PC-9 (cell line): ENCODE measurements at regions not wholly inside any gene's neighbourhood (a gene's known extent, or its start where the extent isn't known, plus 50 kb on each side); places are given as distances from the start of the nearest gene placed in this dataset.
"Not testable (repeated sequence)": the region's sequence is repeated elsewhere in the genome, so short reads cannot be mapped to it uniquely, and the experiment has no call there.

ENCODE experiments used
- BruUV-seq: library from RNA; stranded (reverse); fragments of 400-500 nt; replicated peaks from 2 replicates; lab custom pipeline; 2021; lab: Mats Ljungman, UMichigan
- CTCF ChIA-PET: fragments of 300-600 bp; sonication (Branson Sonifier 250); formaldehyde crosslinking; loops from one replicate; lab custom pipeline; 2022; ENCODE audit warnings: antibody characterized with exemption; lab: Charles Lee
- POLR2A ChIA-PET: fragments of 300-600 bp; sonication (Branson Sonifier 250); formaldehyde crosslinking; loops from one replicate; lab custom pipeline; 2022; ENCODE audit warnings: antibody characterized with exemption; ENCODE audit not compliant: unreplicated experiment; lab: Charles Lee
- DNase-seq, 2 experiments: peaks; one replicate each; pipeline versions ENCODE4 v3.0.0 to v3.0.0-alpha.2; 2015 to 2022; ENCODE audit warnings: mixed read lengths in 1 of 2
- H2AFZ ChIP-seq: fragments of 200-600 bp; sonication (generic); 2 replicates; pipeline ENCODE4 v1.8.1; 2017; ENCODE audit warnings: antibody characterized with exemption
- H3F3A ChIP-seq: fragments of 200-600 bp; sonication (generic); 2 replicates; pipeline ENCODE4 v1.8.1; 2017; ENCODE audit warnings: antibody characterized with exemption, mild to moderate bottlenecking, low read depth; ENCODE audit not compliant: insufficient read depth
- H3K27ac ChIP-seq: fragments of 200-600 bp; sonication (generic); 2 replicates; pipeline ENCODE4 v1.6.1; 2016; ENCODE audit warnings: mixed run types
- H3K27me3 ChIP-seq: fragments of 200-600 bp; sonication (generic); 2 replicates; pipeline ENCODE4 v1.6.1; 2016; ENCODE audit warnings: low read depth, mixed run types; ENCODE audit not compliant: insufficient read depth
- H3K36me3 ChIP-seq: fragments of 200-600 bp; sonication (generic); 2 replicates; pipeline ENCODE4 v1.6.1; 2016; ENCODE audit warnings: low read depth, mixed run types
- H3K4me1 ChIP-seq: fragments of 200-600 bp; sonication (generic); replicated peaks from 2 replicates; pipeline ENCODE4 v1.6.1; 2016; ENCODE audit warnings: mixed run types; ENCODE audit not compliant: insufficient read depth
- H3K4me2 ChIP-seq: fragments of 200-600 bp; sonication (generic); 2 replicates; pipeline ENCODE4 v1.6.1; 2017; ENCODE audit warnings: mixed run types
- H3K4me3 ChIP-seq: fragments of 200-600 bp; sonication (generic); 2 replicates; pipeline ENCODE4 v1.6.1; 2016; ENCODE audit warnings: mixed run types
- H3K79me2 ChIP-seq: fragments of 200-600 bp; sonication (generic); 2 replicates; pipeline ENCODE4 v1.6.1; 2017; ENCODE audit warnings: low read depth, mixed run types
- H3K9me2 ChIP-seq: fragments of 200-600 bp; sonication (generic); 2 replicates; pipeline ENCODE4 v1.8.1; 2017; ENCODE audit warnings: mild to moderate bottlenecking; ENCODE audit not compliant: insufficient read depth
- H3K9me3 ChIP-seq: fragments of 200-600 bp; sonication (generic); 2 replicates; pipeline ENCODE4 v1.8.1; 2016; ENCODE audit warnings: low read depth; ENCODE audit not compliant: insufficient read depth
- H4K20me1 ChIP-seq: fragments of 200-600 bp; sonication (generic); 2 replicates; pipeline ENCODE4 v1.8.1; 2017; ENCODE audit not compliant: insufficient read depth
- CTCF ChIP-seq: fragments of 200-600 bp; sonication (generic); conservative IDR thresholded peaks from 2 replicates; pipeline ENCODE4 v1.6.1; 2017; ENCODE audit warnings: mixed run types, antibody characterized with exemption, mild to moderate bottlenecking, moderate library complexity
- EZH2 ChIP-seq: fragments of 200-600 bp; sonication (generic); IDR thresholded peaks from 2 replicates; pipeline ENCODE4 v1.8.0; 2017; ENCODE audit warnings: antibody characterized with exemption, low read depth
- intact Hi-C: fragments of 100-400 bp; cut with micrococcal nuclease; formaldehyde crosslinking; loops from one replicate; pipeline ENCODE4 v1.10.0; 2022; ENCODE audit not compliant: unreplicated experiment

GRCh38 chr17:14428648-14429029, 127.8 kb downstream of the HS3ST3B1 start:
- Histone ChIP-seq H2AFZ (no peak overlapping the region), H4K20me1 (no peaks in the 10 kb centered on the region), H3K4me3 (no peak overlapping the region), H3F3A (no peaks in the 10 kb centered on the region), H3K27me3 (0 out of 2 replicates have a peak, but pooled peaks cover 4% of the 10 kb centered on the region), H3K9me3 (no peaks in the 10 kb centered on the region), H3K9me2 (no peaks in the 10 kb centered on the region), H3K4me2 (no peak overlapping the region), H3K4me1 (no peaks in the 10 kb centered on the region), H3K36me3 (no peaks in the 10 kb centered on the region), H3K27ac (no peak overlapping the region), H3K79me2 (no peaks in the 10 kb centered on the region)
- TF ChIP-seq CTCF (no peak), EZH2 (no peak)
- intact Hi-C loops = no loop called here
- no TSS peak for BruUV-seq
- ChIA-PET CTCF (no interaction called here), POLR2A (no interaction called here)
- DNase-seq = no peak

GRCh38 chr17:14427900-14428647, 127.2 kb downstream of the HS3ST3B1 start:
- intact Hi-C loops = no loop called here
- Histone ChIP-seq H3K36me3 (no peaks in the 10 kb centered on the region), H2AFZ (no peak overlapping the region), H3F3A (no peaks in the 10 kb centered on the region), H4K20me1 (no peaks in the 10 kb centered on the region), H3K9me3 (no peaks in the 10 kb centered on the region), H3K27me3 (0 out of 2 replicates have a peak, but pooled peaks cover 4% of the 10 kb centered on the region), H3K4me1 (no peaks in the 10 kb centered on the region), H3K79me2 (no peaks in the 10 kb centered on the region), H3K27ac (no peak overlapping the region), H3K4me2 (no peak overlapping the region), H3K9me2 (no peaks in the 10 kb centered on the region), H3K4me3 (no peak overlapping the region)
- POLR2A ChIA-PET = no interaction called here
- DNase-seq = no peak
- CTCF ChIA-PET = no interaction called here
- no peak for TF ChIP-seq EZH2
- no peak for TF ChIP-seq CTCF
- no TSS peak for BruUV-seq

- H3K4me3 ChIP-seq, H3K4me1 ChIP-seq, H3K27ac ChIP-seq, H3K27me3 ChIP-seq, H3F3A ChIP-seq, H3K4me2 ChIP-seq, H3K9me3 ChIP-seq, CTCF ChIA-PET, H3K9me2 ChIP-seq, intact Hi-C loops, POLR2A ChIA-PET, H3K36me3 ChIP-seq, H4K20me1 ChIP-seq, BruUV-seq, H2AFZ ChIP-seq, H3K79me2 ChIP-seq, DNase-seq: not testable (repeated sequence)
Observed at GRCh38 chr17:14423156-14423555, 122.3 kb downstream of the HS3ST3B1 start.

- no peaks in the 10 kb centered on the region for H4K20me1 ChIP-seq
- no peak overlapping the region for H3K4me3 ChIP-seq
- H3K79me2 ChIP-seq = no peaks in the 10 kb centered on the region
- no peak overlapping the region for H3K4me2 ChIP-seq
- H3K27me3 ChIP-seq = peaks cover 4% of the 10 kb centered on the region; the same call in 1 of the 2 replicates
- intact Hi-C loops = no loop called here
- H2AFZ ChIP-seq = no peak overlapping the region
- ChIA-PET POLR2A (no interaction called here), CTCF (no interaction called here)
- BruUV-seq = no TSS peak
- H3F3A ChIP-seq = no peaks in the 10 kb centered on the region
- H3K27ac ChIP-seq = no peak overlapping the region
- no peak for TF ChIP-seq CTCF
- no peak for TF ChIP-seq EZH2
- DNase-seq = no peak
- H3K36me3 ChIP-seq = no peaks in the 10 kb centered on the region
- no peaks in the 10 kb centered on the region for H3K9me3 ChIP-seq
- H3K4me1 ChIP-seq = no peaks in the 10 kb centered on the region
- H3K9me2 ChIP-seq = no peaks in the 10 kb centered on the region
Observed at GRCh38 chr17:14417336-14417735, 116.5 kb downstream of the HS3ST3B1 start.
